ENCODE measurements at regions not wholly inside any gene's neighbourhood (a gene's known extent, or its start where the extent isn't known, plus 50 kb on each side); places are given as distances from the start of the nearest gene placed in this dataset.
A peak's percentile ranks its signal among the peaks of the same experiment; 100 is the strongest.

DNA sequence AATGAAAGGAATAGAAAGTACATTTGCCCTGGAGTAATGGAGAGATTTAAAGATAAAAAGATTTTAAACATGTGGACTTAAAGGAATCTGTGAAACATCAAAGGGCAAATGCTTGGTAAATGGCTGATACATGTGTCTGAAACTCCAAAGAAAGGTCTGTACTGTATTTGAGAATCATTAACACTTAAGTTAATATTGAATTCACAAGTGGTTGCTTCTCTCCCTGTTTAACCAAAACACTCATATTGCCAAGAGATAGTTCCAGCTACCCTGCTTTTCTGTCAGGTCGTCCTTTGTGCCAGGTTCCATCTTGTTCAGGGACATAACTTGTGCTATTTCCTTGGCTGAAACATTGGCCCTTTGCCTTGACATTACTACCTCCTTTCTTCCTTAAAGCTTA is 171.3 kb upstream of the HS3ST5 start (continued):
- no peak for TF ChIP-seq HMGA2 (CRISPR knock-in tag; IDR thresholded peaks at IDR 0.05)
- TF ChIP-seq, protein P1, sequence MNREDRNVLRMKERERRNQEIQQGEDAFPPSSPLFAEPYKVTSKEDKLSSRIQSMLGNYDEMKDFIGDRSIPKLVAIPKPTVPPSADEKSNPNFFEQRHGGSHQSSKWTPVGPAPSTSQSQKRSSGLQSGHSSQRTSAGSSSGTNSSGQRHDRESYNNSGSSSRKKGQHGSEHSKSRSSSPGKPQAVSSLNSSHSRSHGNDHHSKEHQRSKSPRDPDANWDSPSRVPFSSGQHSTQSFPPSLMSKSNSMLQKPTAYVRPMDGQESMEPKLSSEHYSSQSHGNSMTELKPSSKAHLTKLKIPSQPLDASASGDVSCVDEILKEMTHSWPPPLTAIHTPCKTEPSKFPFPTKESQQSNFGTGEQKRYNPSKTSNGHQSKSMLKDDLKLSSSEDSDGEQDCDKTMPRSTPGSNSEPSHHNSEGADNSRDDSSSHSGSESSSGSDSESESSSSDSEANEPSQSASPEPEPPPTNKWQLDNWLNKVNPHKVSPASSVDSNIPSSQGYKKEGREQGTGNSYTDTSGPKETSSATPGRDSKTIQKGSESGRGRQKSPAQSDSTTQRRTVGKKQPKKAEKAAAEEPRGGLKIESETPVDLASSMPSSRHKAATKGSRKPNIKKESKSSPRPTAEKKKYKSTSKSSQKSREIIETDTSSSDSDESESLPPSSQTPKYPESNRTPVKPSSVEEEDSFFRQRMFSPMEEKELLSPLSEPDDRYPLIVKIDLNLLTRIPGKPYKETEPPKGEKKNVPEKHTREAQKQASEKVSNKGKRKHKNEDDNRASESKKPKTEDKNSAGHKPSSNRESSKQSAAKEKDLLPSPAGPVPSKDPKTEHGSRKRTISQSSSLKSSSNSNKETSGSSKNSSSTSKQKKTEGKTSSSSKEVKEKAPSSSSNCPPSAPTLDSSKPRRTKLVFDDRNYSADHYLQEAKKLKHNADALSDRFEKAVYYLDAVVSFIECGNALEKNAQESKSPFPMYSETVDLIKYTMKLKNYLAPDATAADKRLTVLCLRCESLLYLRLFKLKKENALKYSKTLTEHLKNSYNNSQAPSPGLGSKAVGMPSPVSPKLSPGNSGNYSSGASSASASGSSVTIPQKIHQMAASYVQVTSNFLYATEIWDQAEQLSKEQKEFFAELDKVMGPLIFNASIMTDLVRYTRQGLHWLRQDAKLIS (CRISPR knock-in tag; IDR thresholded peaks at IDR 0.05; ENCODE audit: borderline replicate concordance) = no peak
- TF ChIP-seq ELF4 (CRISPR knock-in tag; IDR thresholded peaks at IDR 0.05; ENCODE audit: low read depth) = no peak
- TF ChIP-seq ZNF232 (CRISPR knock-in tag; IDR thresholded peaks at IDR 0.05) = no peak
- TF ChIP-seq, protein P2, sequence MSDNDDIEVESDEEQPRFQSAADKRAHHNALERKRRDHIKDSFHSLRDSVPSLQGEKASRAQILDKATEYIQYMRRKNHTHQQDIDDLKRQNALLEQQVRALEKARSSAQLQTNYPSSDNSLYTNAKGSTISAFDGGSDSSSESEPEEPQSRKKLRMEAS (CRISPR knock-in tag; IDR thresholded peaks at IDR 0.05) = no peak
- TF ChIP-seq NR1H2 (CRISPR knock-in tag; IDR thresholded peaks at IDR 0.05) = no peak
- no peak for TF ChIP-seq NR3C1 (CRISPR knock-in tag; conservative IDR thresholded peaks at IDR 0.05; ENCODE audit: low read depth)
- no peak for TF ChIP-seq FOXJ3 (CRISPR knock-in tag; IDR thresholded peaks at IDR 0.05; ENCODE audit: borderline replicate concordance)
- TF ChIP-seq CREM (CRISPR knock-in tag; IDR thresholded peaks at IDR 0.05) = no peak
- TF ChIP-seq MXD4 (CRISPR knock-in tag; IDR thresholded peaks at IDR 0.05; ENCODE audit: borderline replicate concordance) = no peak
- TF ChIP-seq, protein P3, sequence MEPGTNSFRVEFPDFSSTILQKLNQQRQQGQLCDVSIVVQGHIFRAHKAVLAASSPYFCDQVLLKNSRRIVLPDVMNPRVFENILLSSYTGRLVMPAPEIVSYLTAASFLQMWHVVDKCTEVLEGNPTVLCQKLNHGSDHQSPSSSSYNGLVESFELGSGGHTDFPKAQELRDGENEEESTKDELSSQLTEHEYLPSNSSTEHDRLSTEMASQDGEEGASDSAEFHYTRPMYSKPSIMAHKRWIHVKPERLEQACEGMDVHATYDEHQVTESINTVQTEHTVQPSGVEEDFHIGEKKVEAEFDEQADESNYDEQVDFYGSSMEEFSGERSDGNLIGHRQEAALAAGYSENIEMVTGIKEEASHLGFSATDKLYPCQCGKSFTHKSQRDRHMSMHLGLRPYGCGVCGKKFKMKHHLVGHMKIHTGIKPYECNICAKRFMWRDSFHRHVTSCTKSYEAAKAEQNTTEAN (CRISPR knock-in tag; IDR thresholded peaks at IDR 0.05) = no peak
- TF ChIP-seq CBFB (CRISPR knock-in tag; IDR thresholded peaks at IDR 0.05; ENCODE audit: low read depth) = no peak
- no peak for TF ChIP-seq ZNF263 (CRISPR knock-in tag; IDR thresholded peaks at IDR 0.05; ENCODE audit: low read depth)

DNA sequence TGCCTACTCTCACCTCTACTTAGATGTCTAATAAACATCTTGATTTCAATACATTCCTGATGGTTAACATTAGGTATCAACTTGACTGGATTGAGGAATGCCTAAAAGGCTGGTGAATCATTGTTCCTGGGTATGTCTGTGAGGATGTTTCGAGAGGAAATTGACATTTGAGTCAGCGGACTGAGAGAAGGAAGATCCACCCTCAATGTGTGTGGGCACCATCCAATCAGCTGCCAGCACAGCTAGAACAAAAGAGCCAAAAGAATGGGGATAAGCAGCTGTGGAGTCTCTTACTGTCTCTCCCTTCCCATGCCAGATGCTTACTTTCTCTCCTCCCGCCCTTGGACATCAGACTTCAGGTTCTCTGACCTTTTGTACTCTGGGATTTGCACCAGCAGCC is 128.6 kb upstream of the HS3ST5 start:
- ChIA-PET POLR2A (no interaction called here), CTCF (no interaction called here)
- Mint-ChIP-seq H3K27me3 (ENCODE audit: low read depth) (no peaks in the 10 kb centered on the region), H3K27ac (no peak overlapping the region), H3K36me3 (peaks cover 9% of the 10 kb centered on the region), H3K4me3 (no peak overlapping the region), H3K4me1 (peaks cover 22% of the 10 kb centered on the region), H3K9me3 (peaks cover 9% of the 10 kb centered on the region)
- peak; percentile 94 for ATAC-seq
- peak; percentile 15 for DNase-seq (ENCODE audit: low spot score)
- TF ChIP-seq ZNF396 (CRISPR knock-in tag; IDR thresholded peaks at IDR 0.05; ENCODE audit: borderline replicate concordance) (no peak), PRRX2 (CRISPR knock-in tag; IDR thresholded peaks at IDR 0.05) (no peak), ZNF138 (CRISPR knock-in tag; conservative IDR thresholded peaks at IDR 0.05) (no peak), CREB1 (CRISPR knock-in tag; IDR thresholded peaks at IDR 0.05) (no peak), SMAD3 (CRISPR knock-in tag; IDR thresholded peaks at IDR 0.05; ENCODE audit: borderline replicate concordance) (no peak)
- TF ChIP-seq, protein P4, sequence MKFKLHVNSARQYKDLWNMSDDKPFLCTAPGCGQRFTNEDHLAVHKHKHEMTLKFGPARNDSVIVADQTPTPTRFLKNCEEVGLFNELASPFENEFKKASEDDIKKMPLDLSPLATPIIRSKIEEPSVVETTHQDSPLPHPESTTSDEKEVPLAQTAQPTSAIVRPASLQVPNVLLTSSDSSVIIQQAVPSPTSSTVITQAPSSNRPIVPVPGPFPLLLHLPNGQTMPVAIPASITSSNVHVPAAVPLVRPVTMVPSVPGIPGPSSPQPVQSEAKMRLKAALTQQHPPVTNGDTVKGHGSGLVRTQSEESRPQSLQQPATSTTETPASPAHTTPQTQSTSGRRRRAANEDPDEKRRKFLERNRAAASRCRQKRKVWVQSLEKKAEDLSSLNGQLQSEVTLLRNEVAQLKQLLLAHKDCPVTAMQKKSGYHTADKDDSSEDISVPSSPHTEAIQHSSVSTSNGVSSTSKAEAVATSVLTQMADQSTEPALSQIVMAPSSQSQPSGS (CRISPR knock-in tag; IDR thresholded peaks at IDR 0.05; ENCODE audit: borderline replicate concordance, low read depth) = no peak

DNA sequence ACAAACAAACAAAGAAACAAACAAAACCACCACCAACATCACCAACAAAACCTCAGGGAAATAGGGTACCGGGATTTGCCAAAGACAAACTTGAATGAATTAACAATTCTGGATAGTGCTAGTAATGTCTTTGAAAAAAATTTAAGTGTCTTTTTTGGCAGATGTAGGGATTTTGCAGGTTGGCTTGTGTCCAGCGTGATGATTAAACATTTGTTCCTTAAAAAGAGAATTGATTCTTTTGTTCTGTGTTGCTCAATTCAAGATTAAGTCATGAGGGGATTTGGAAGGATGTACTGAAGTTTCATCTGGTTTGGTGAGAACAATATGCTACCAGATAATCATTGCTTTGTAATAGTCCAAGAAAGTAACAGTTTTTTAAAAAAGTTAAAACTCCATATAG is 125.1 kb upstream of the HS3ST5 start:
- peaks cover 9% of the 10 kb centered on the region for H3K9me3 Mint-ChIP-seq
- no peak overlapping the region for H3K27ac Mint-ChIP-seq
- H3K27me3 Mint-ChIP-seq (ENCODE audit: low read depth) = no peaks in the 10 kb centered on the region
- peaks cover 14% of the 10 kb centered on the region for H3K4me1 Mint-ChIP-seq
- peaks cover 9% of the 10 kb centered on the region for H3K36me3 Mint-ChIP-seq
- ChIA-PET POLR2A (no interaction called here), CTCF (no interaction called here)
- no peak overlapping the region for H3K4me3 Mint-ChIP-seq
- DNase-seq (ENCODE audit: low spot score) = no peak
- ATAC-seq = no peak
- TF ChIP-seq, protein P4 (CRISPR knock-in tag; IDR thresholded peaks at IDR 0.05; ENCODE audit: borderline replicate concordance, low read depth) = no peak
- TF ChIP-seq CREM (CRISPR knock-in tag; IDR thresholded peaks at IDR 0.05) (no peak), NR2C2 (CRISPR knock-in tag; IDR thresholded peaks at IDR 0.05) (no peak)
- TF ChIP-seq, protein P5, sequence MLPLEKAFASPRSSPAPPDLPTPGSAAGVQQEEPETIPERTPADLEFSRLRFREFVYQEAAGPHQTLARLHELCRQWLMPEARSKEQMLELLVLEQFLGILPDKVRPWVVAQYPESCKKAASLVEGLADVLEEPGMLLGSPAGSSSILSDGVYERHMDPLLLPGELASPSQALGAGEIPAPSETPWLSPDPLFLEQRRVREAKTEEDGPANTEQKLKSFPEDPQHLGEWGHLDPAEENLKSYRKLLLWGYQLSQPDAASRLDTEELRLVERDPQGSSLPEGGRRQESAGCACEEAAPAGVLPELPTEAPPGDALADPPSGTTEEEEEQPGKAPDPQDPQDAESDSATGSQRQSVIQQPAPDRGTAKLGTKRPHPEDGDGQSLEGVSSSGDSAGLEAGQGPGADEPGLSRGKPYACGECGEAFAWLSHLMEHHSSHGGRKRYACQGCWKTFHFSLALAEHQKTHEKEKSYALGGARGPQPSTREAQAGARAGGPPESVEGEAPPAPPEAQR (CRISPR knock-in tag; IDR thresholded peaks at IDR 0.05) = no peak
- TF ChIP-seq, protein P6, sequence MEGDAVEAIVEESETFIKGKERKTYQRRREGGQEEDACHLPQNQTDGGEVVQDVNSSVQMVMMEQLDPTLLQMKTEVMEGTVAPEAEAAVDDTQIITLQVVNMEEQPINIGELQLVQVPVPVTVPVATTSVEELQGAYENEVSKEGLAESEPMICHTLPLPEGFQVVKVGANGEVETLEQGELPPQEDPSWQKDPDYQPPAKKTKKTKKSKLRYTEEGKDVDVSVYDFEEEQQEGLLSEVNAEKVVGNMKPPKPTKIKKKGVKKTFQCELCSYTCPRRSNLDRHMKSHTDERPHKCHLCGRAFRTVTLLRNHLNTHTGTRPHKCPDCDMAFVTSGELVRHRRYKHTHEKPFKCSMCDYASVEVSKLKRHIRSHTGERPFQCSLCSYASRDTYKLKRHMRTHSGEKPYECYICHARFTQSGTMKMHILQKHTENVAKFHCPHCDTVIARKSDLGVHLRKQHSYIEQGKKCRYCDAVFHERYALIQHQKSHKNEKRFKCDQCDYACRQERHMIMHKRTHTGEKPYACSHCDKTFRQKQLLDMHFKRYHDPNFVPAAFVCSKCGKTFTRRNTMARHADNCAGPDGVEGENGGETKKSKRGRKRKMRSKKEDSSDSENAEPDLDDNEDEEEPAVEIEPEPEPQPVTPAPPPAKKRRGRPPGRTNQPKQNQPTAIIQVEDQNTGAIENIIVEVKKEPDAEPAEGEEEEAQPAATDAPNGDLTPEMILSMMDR (IDR thresholded peaks at IDR 0.05) = no peak
